GM21390 (cell line): ENCODE measurements at regions not wholly inside any gene's neighbourhood (a gene's known extent, or its start where the extent isn't known, plus 50 kb on each side); places are given as distances from the start of the nearest gene placed in this dataset.

Experiments used
- ATAC-seq: cut with Tn5 transposase; IDR thresholded peaks from one replicate; pipeline ENCODE4 v1.9.1; 2021; ENCODE audit not compliant: unreplicated experiment

GRCh38 chr1:82263396-82263795 lies 462.7 kb downstream of the ADGRL2 start:
- no peak for ATAC-seq

- no peak for ATAC-seq
Observed at GRCh38 chr1:82260666-82261065, 459.9 kb downstream of the ADGRL2 start.

- no peak for ATAC-seq
Observed at GRCh38 chr1:82260051-82260450, 459.3 kb downstream of the ADGRL2 start.

GRCh38 chr1:82258887-82259286 lies 458.2 kb downstream of the ADGRL2 start:
- no peak for ATAC-seq

GRCh38 chr1:82246050-82246449 lies 445.3 kb downstream of the ADGRL2 start:
- ATAC-seq: no peak

- no peak for ATAC-seq
Observed at GRCh38 chr1:82245345-82246014, 444.7 kb downstream of the ADGRL2 start.

- ATAC-seq: no peak
Observed at GRCh38 chr1:82240571-82240970, 439.8 kb downstream of the ADGRL2 start.

GRCh38 chr1:82230667-82231066 lies 429.9 kb downstream of the ADGRL2 start:
- no peak for ATAC-seq

- no peak for ATAC-seq
Observed at GRCh38 chr1:82227306-82228095, 426.8 kb downstream of the ADGRL2 start.

GRCh38 chr1:82226186-82226505 lies 425.4 kb downstream of the ADGRL2 start:
- no peak for ATAC-seq

- peak; percentile 64 for ATAC-seq
Observed at GRCh38 chr1:82225421-82226185, 424.9 kb downstream of the ADGRL2 start.

- no peak for ATAC-seq
Observed at GRCh38 chr1:82223091-82223490, 422.4 kb downstream of the ADGRL2 start.

GRCh38 chr1:82221721-82222120 lies 421.0 kb downstream of the ADGRL2 start:
- ATAC-seq: no peak

- ATAC-seq: no peak
Observed at GRCh38 chr1:82220754-82221153, 420.0 kb downstream of the ADGRL2 start.

- ATAC-seq: no peak
Observed at GRCh38 chr1:82219841-82220240, 419.1 kb downstream of the ADGRL2 start.

GRCh38 chr1:82218846-82219245 lies 418.1 kb downstream of the ADGRL2 start:
- ATAC-seq: no peak

- no peak for ATAC-seq
Observed at GRCh38 chr1:82215853-82216175, 415.1 kb downstream of the ADGRL2 start.

GRCh38 chr1:82215056-82215852 lies 414.5 kb downstream of the ADGRL2 start:
- no peak for ATAC-seq

- no peak for ATAC-seq
Observed at GRCh38 chr1:82214606-82215005, 413.9 kb downstream of the ADGRL2 start.

GRCh38 chr1:82197606-82198005 lies 396.9 kb downstream of the ADGRL2 start:
- no peak for ATAC-seq

- no peak for ATAC-seq
Observed at GRCh38 chr1:82195245-82195644, 394.5 kb downstream of the ADGRL2 start.
